ENCODE measurements at regions not wholly inside any gene's neighbourhood (a gene's known extent, or its start where the extent isn't known, plus 50 kb on each side); places are given as distances from the start of the nearest gene placed in this dataset.

- Histone ChIP-seq H3K9me3 (ENCODE audit: control insufficient read depth in 1 of 2, insufficient read depth in 1 of 2, low read length in 2 of 2) (peaks cover 2 to 8% of the 10 kb centered on the region in 2 experiments), H3K27me3 (ENCODE audit: control insufficient read depth in 1 of 2, insufficient read depth in 2 of 2, low read length in 2 of 2) (no peaks in the 10 kb centered on the region), H3K27ac (ENCODE audit: low read depth in 1 of 2, low read length in 2 of 2) (no peak overlapping the region), H3K36me3 (ENCODE audit: insufficient read depth, low read length) (no peaks in the 10 kb centered on the region), H3K4me1 (ENCODE audit: insufficient read depth, low read length) (no peaks in the 10 kb centered on the region), H3K4me3 (ENCODE audit: low read length) (no peak overlapping the region)
- H3K27me3 Mint-ChIP-seq = no peaks in the 10 kb centered on the region
- ChIA-PET POLR2A (no interaction called here), CTCF (no interaction called here)
- no peaks in the 10 kb centered on the region for H3K36me3 Mint-ChIP-seq (ENCODE audit: low read depth)
- intact Hi-C loops (cut with DNase I, micrococcal nuclease) = no loop called here
- DNase-seq (no peak), ATAC-seq (ENCODE audit: poor library complexity) (no peak)
- peaks cover 9% of the 10 kb centered on the region for H3K9me3 Mint-ChIP-seq
- TF ChIP-seq, protein P1, sequence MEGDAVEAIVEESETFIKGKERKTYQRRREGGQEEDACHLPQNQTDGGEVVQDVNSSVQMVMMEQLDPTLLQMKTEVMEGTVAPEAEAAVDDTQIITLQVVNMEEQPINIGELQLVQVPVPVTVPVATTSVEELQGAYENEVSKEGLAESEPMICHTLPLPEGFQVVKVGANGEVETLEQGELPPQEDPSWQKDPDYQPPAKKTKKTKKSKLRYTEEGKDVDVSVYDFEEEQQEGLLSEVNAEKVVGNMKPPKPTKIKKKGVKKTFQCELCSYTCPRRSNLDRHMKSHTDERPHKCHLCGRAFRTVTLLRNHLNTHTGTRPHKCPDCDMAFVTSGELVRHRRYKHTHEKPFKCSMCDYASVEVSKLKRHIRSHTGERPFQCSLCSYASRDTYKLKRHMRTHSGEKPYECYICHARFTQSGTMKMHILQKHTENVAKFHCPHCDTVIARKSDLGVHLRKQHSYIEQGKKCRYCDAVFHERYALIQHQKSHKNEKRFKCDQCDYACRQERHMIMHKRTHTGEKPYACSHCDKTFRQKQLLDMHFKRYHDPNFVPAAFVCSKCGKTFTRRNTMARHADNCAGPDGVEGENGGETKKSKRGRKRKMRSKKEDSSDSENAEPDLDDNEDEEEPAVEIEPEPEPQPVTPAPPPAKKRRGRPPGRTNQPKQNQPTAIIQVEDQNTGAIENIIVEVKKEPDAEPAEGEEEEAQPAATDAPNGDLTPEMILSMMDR (IDR thresholded peaks at IDR 0.05) = no peak
- no peaks in the 10 kb centered on the region for H3K4me1 Mint-ChIP-seq (ENCODE audit: low read depth)
- H3K27ac Mint-ChIP-seq = no peak overlapping the region
- H3K4me3 Mint-ChIP-seq = no peak overlapping the region
Measured at GRCh38 chr12:61095111-61095510, 1165.1 kb upstream of the USP15 start.

DNA sequence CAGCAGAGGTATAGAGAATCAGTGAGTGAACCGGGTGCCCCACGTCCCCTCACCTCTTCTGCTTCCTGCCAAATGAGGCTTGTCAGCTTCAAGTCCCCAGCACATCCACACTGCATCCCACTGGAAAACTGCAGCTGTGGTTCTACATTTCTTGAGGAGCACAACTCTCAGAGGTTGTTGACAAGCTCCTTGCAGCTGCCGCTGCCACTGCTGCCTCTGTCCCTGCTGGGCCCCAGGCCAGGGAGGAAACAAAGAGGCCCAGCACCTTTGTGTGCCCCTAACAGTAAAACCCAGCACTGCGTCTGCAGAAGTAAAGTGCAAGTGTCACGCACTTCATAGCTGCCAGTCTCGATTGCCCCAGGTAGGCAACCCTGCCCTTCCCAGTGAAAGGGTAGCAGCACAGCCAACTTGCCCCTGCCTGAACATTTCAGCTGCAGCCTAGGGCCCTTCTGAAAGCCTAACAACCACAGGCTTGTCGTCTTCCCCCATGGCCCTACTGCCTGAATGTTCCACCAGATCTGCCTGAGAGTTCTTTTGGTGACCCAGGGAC is 1162.1 kb upstream of the USP15 start:
- intact Hi-C loops (cut with DNase I, micrococcal nuclease) = no loop called here

GRCh38 chr12:61107118-61107517 is 1153.1 kb upstream of the USP15 start:
- DNase-seq = no peak
- H3K27ac ChIP-seq (ENCODE audit: low read depth in 1 of 2, low read length in 2 of 2) = no peak overlapping the region
- Mint-ChIP-seq H3K4me3 (no peak overlapping the region), H3K27me3 (no peaks in the 10 kb centered on the region), H3K9me3 (peaks cover 13% of the 10 kb centered on the region), H3K4me1 (ENCODE audit: low read depth) (no peaks in the 10 kb centered on the region), H3K27ac (no peak overlapping the region), H3K36me3 (ENCODE audit: low read depth) (no peaks in the 10 kb centered on the region)
- peaks cover 5 to 8% of the 10 kb centered on the region in 2 experiments for H3K9me3 ChIP-seq (ENCODE audit: control insufficient read depth in 1 of 2, insufficient read depth in 1 of 2, low read length in 2 of 2)
- intact Hi-C loops (cut with DNase I, micrococcal nuclease) = no loop called here
- no peaks in the 10 kb centered on the region for H3K27me3 ChIP-seq (ENCODE audit: control insufficient read depth in 1 of 2, insufficient read depth in 2 of 2, low read length in 2 of 2)
- ATAC-seq (ENCODE audit: poor library complexity) = no peak
- H3K4me3 ChIP-seq (ENCODE audit: low read length) = no peak overlapping the region
- ChIA-PET CTCF (no interaction called here), POLR2A (no interaction called here)
- TF ChIP-seq, protein P1 (IDR thresholded peaks at IDR 0.05) = no peak
- no peaks in the 10 kb centered on the region for H3K36me3 ChIP-seq (ENCODE audit: insufficient read depth, low read length)
- no peaks in the 10 kb centered on the region for H3K4me1 ChIP-seq (ENCODE audit: insufficient read depth, low read length)

More for the DNA sequence above, 1162.1 kb upstream of the USP15 start:
- H3K36me3 Mint-ChIP-seq (ENCODE audit: low read depth) = no peaks in the 10 kb centered on the region
- ChIA-PET POLR2A (no interaction called here), CTCF (no interaction called here)
- no peak overlapping the region for H3K4me3 Mint-ChIP-seq
- Histone ChIP-seq H3K36me3 (ENCODE audit: insufficient read depth, low read length) (no peaks in the 10 kb centered on the region), H3K27me3 (ENCODE audit: control insufficient read depth in 1 of 2, insufficient read depth in 2 of 2, low read length in 2 of 2) (no peaks in the 10 kb centered on the region), H3K4me3 (ENCODE audit: low read length) (no peak overlapping the region), H3K9me3 (ENCODE audit: control insufficient read depth in 1 of 2, insufficient read depth in 1 of 2, low read length in 2 of 2) (peaks cover 4 to 8% of the 10 kb centered on the region in 2 experiments), H3K27ac (ENCODE audit: low read depth in 1 of 2, low read length in 2 of 2) (no peak overlapping the region), H3K4me1 (ENCODE audit: insufficient read depth, low read length) (no peaks in the 10 kb centered on the region)
- TF ChIP-seq, protein P1 (IDR thresholded peaks at IDR 0.05) = no peak
- peaks cover 9% of the 10 kb centered on the region for H3K9me3 Mint-ChIP-seq
- DNase-seq (no peak), ATAC-seq (ENCODE audit: poor library complexity) (no peak)
- no peaks in the 10 kb centered on the region for H3K27me3 Mint-ChIP-seq
- H3K27ac Mint-ChIP-seq = no peak overlapping the region
- no peaks in the 10 kb centered on the region for H3K4me1 Mint-ChIP-seq (ENCODE audit: low read depth)
